ENCODE measurements at regions not wholly inside any gene's neighbourhood (a gene's known extent, or its start where the extent isn't known, plus 50 kb on each side); places are given as distances from the start of the nearest gene placed in this dataset.
"Not testable (repeated sequence)": the region's sequence is repeated elsewhere in the genome, so short reads cannot be mapped to it uniquely, and the experiment has no call there.

GRCh38 chr16:21338537-21339268, 60.6 kb upstream of the CRYM start:
- Histone ChIP-seq H3K27me3 (no peaks in the 10 kb centered on the region), H3K36me3 (peaks cover 0 to 4% (median 0%) of the 10 kb centered on the region in 3 donors), H3K4me1 (peaks cover 0 to 8% (median 0%) of the 10 kb centered on the region in 4 donors), H3K9me3 (no peaks in the 10 kb centered on the region), H3K4me3 (no peak overlapping the region), H3K27ac (no peak overlapping the region)
- TF ChIP-seq, protein P1, sequence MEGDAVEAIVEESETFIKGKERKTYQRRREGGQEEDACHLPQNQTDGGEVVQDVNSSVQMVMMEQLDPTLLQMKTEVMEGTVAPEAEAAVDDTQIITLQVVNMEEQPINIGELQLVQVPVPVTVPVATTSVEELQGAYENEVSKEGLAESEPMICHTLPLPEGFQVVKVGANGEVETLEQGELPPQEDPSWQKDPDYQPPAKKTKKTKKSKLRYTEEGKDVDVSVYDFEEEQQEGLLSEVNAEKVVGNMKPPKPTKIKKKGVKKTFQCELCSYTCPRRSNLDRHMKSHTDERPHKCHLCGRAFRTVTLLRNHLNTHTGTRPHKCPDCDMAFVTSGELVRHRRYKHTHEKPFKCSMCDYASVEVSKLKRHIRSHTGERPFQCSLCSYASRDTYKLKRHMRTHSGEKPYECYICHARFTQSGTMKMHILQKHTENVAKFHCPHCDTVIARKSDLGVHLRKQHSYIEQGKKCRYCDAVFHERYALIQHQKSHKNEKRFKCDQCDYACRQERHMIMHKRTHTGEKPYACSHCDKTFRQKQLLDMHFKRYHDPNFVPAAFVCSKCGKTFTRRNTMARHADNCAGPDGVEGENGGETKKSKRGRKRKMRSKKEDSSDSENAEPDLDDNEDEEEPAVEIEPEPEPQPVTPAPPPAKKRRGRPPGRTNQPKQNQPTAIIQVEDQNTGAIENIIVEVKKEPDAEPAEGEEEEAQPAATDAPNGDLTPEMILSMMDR (IDR thresholded peaks at IDR 0.05) = no peak
- no peak for TF ChIP-seq POLR2A (IDR thresholded peaks at IDR 0.05)
- no peak for DNase-seq

GRCh38 chr16:21336231-21336630, 58.1 kb upstream of the CRYM start:
- Histone ChIP-seq H3K4me1 (peaks cover 0 to 8% (median 0%) of the 10 kb centered on the region in 4 donors), H3K36me3 (peaks cover 0 to 4% (median 0%) of the 10 kb centered on the region in 3 donors), H3K27ac (no peak overlapping the region), H3K9me3 (no peaks in the 10 kb centered on the region), H3K4me3 (no peak overlapping the region), H3K27me3 (no peaks in the 10 kb centered on the region)
- no peak for TF ChIP-seq POLR2A (IDR thresholded peaks at IDR 0.05)
- TF ChIP-seq, protein P1 (IDR thresholded peaks at IDR 0.05) = no peak
- DNase-seq = no peak

DNA sequence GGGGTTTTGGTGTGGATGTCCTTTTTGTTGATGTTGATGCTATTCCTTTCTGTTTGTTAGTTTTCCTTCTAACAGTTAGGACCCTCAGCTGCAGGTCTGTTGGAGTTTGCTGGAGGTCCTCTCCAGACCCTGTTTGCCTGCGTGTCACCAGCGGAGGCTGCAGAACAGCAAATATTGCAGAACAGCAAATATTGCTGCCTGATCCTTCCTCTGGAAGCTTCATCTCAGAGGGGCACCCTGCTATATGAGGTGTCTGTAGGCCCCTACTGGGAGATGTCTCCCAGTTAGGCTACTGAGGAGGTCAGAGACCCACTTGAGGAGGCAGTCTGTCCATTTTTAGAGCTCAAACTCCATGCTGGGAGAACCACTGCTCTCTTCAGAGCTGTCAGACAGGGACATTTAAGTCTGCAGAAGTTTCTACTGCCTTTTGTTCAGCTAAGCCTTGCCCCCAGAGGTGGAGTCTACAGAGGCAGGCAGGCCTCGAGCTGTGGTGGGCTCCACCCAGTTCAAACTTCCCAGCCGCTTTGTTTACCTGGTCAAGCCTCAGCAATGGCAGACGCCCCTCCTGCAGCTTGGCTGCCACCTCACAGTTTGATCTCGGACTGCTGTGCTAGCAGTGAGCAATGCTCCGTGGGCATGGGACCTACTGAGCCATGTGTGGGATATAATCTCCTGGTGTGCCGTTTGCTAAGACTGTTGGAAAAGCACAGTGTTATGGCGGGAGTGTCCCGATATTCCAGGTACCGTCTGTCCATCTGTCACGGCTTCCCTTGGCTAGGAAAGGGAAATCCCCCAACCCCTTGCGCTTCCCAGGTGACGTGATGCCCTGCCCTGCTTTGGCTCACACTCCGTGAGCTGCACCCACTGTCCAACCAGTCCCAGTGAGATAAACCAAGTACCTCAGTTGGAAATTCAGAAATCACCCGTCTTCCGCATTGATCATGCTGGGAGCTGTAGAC, 56.4 kb upstream of the CRYM start:
- DNase-seq, H3K36me3 ChIP-seq, H3K27ac ChIP-seq, H3K9me3 ChIP-seq, H3K4me3 ChIP-seq, H3K27me3 ChIP-seq, H3K4me1 ChIP-seq: not testable (repeated sequence)

DNA sequence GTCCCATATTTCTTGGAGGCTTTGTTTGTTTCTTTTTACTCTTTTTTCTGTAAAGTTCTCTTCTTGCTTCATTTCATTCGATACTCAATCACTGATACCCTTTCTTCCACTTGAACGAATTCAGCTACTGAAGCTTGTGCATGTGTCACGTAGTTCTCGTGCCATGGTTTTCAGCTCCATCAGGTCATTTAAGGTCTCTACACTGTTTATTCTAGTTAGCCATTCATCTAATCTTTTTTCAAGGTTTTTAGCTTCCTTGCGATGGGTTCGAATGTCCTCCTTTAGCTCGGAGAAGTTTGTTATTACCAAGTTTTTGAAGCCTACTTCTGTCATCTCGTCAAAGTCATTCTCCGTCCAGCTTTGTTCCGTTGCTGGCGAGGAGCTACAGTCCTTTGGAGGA, 55.6 kb upstream of the CRYM start:
- not testable (repeated sequence) for H3K9me3 ChIP-seq, DNase-seq, H3K36me3 ChIP-seq, H3K4me1 ChIP-seq, H3K27me3 ChIP-seq, H3K27ac ChIP-seq, H3K4me3 ChIP-seq

Small RNAs in the stretch of these regions (small RNA-seq; reads per million reads assigned to genes)
- gene AC008740.2 = 0 reads per million in 2 donors
